ENCODE measurements at regions not wholly inside any gene's neighbourhood (a gene's known extent, or its start where the extent isn't known, plus 50 kb on each side); places are given as distances from the start of the nearest gene placed in this dataset.

DNA sequence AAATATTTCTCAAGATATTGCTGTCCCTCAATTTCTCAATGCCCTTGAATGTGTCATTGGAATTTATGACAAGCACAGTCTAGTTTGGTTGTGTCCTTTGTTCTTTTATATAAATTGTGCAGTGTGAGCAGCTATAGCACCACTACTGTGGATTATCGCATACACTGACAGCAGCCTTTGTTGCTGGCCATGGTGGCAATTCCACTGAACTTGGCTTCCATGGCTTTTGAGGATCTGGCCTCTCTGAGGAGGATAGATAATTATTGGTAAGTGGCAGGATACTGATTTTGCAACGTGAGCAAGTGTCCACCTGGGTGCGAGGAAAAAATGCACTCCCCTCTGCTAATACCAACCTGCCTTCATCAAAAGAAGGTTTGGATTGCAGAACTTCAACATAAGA, 84.0 kb downstream of the RDH14 start:
- Histone ChIP-seq H3K4ac (ENCODE audit: low read depth, low read length) (no peak overlapping the region), H3K56ac (ENCODE audit: insufficient read length, low read depth, low read length) (no peak overlapping the region), H2BK12ac (ENCODE audit: insufficient read length, low read depth, low read length) (no peak overlapping the region), H3K27ac (ENCODE audit: insufficient read length, low read depth, low read length) (no peak overlapping the region), H4K5ac (ENCODE audit: insufficient read length, low read depth, low read length) (no peak overlapping the region), H3K9me3 (ENCODE audit: control insufficient read depth, low read depth, low read length) (no peaks in the 10 kb centered on the region), H3K23me2 (ENCODE audit: insufficient read length, low read depth, low read length, poor library complexity, severe bottlenecking) (no peaks in the 10 kb centered on the region), H3K18ac (ENCODE audit: insufficient read length, low read depth, low read length) (no peak overlapping the region), H3K9ac (ENCODE audit: extremely low read depth, insufficient read length, low read length) (no peak overlapping the region), H3T11ph (ENCODE audit: low read length) (no peak overlapping the region), H3K23ac (ENCODE audit: insufficient read length, low read depth, low read length) (no peak overlapping the region), H3K79me2 (ENCODE audit: insufficient read depth, low read length) (no peaks in the 10 kb centered on the region), H2BK5ac (ENCODE audit: insufficient read length, low read length) (no peak overlapping the region), H3K27me3 (ENCODE audit: insufficient read depth, low read length) (no peaks in the 10 kb centered on the region), H2BK120ac (ENCODE audit: low read depth, low read length, poor library complexity, severe bottlenecking) (no peak overlapping the region), H4K20me1 (ENCODE audit: control insufficient read depth, insufficient read depth, insufficient read length) (no peaks in the 10 kb centered on the region), H2BK15ac (ENCODE audit: low read depth, low read length) (no peak overlapping the region), H3K4me2 (ENCODE audit: insufficient read depth, insufficient read length, low read length) (no peak overlapping the region), H3K14ac (ENCODE audit: insufficient read depth, low read length) (no peak overlapping the region), H4K91ac (ENCODE audit: insufficient read length, low read depth, low read length) (no peak overlapping the region), H3K79me1 (ENCODE audit: insufficient read depth, low read depth, low read length, poor library complexity, severe bottlenecking) (no peaks in the 10 kb centered on the region), H2BK20ac (ENCODE audit: low read depth, low read length, poor library complexity, severe bottlenecking) (no peak overlapping the region), H4K8ac (replicated peaks; ENCODE audit: insufficient read length, low read depth, low read length) (no peak overlapping the region), H3K4me1 (ENCODE audit: insufficient read depth, low read length) (no peaks in the 10 kb centered on the region; the same call in 1 of the 2 replicates), H2AK5ac (ENCODE audit: insufficient read length, low read length) (no peak overlapping the region), H2AFZ (ENCODE audit: low read length) (no peak overlapping the region)
- Mint-ChIP-seq H3K27ac (no peak overlapping the region), H3K36me3 (ENCODE audit: insufficient read depth in 1 of 3, low read depth in 3 of 3) (no peaks in the 10 kb centered on the region), H3K9me3 (no peaks in the 10 kb centered on the region), H3K4me1 (peaks cover 2 to 14% of the 10 kb centered on the region in 2 experiments; a peak in 3 of 4 replicates), H3K4me3 (no peak overlapping the region), H3K27me3 (ENCODE audit: low read depth) (no peaks in the 10 kb centered on the region)
- TF ChIP-seq, protein P1, sequence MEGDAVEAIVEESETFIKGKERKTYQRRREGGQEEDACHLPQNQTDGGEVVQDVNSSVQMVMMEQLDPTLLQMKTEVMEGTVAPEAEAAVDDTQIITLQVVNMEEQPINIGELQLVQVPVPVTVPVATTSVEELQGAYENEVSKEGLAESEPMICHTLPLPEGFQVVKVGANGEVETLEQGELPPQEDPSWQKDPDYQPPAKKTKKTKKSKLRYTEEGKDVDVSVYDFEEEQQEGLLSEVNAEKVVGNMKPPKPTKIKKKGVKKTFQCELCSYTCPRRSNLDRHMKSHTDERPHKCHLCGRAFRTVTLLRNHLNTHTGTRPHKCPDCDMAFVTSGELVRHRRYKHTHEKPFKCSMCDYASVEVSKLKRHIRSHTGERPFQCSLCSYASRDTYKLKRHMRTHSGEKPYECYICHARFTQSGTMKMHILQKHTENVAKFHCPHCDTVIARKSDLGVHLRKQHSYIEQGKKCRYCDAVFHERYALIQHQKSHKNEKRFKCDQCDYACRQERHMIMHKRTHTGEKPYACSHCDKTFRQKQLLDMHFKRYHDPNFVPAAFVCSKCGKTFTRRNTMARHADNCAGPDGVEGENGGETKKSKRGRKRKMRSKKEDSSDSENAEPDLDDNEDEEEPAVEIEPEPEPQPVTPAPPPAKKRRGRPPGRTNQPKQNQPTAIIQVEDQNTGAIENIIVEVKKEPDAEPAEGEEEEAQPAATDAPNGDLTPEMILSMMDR (conservative IDR thresholded peaks at IDR 0.05): no peak
- no CpG with 5 or more reads among the region's 3 CpGs for WGBS (ENCODE audit: extremely low coverage, insufficient read length, low lambda C conversion rate)
- DNase-seq: no peak
